Peyer's patch (tissue), 4 donors: ENCODE measurements at regions not wholly inside any gene's neighbourhood (a gene's known extent, or its start where the extent isn't known, plus 50 kb on each side); places are given as distances from the start of the nearest gene placed in this dataset.
"Not testable (repeated sequence)": the region's sequence is repeated elsewhere in the genome, so short reads cannot be mapped to it uniquely, and the experiment has no call there.

Experiments used
- CTCF ChIP-seq, 6 experiments: fragments of 450-650 bp in 4 of 6; fragments of 200-600 bp in 2 of 6; sonication (generic) in 1 of 6; IDR thresholded peaks; one replicate each; pipeline ENCODE4 v1.5.1; 2017 to 2019; ENCODE audit warnings: antibody characterized with exemption in 6 of 6, mild to moderate bottlenecking in 3 of 6, moderate library complexity in 1 of 6
- POLR2A ChIP-seq, 2 donors: fragments of 450-650 bp; IDR thresholded peaks; one replicate each; pipeline ENCODE4 v1.5.1; 2017; ENCODE audit warnings: antibody characterized with exemption in 2 of 2, mild to moderate bottlenecking in 2 of 2, moderate library complexity in 2 of 2

- not testable (repeated sequence) for TF ChIP-seq CTCF, POLR2A (IDR thresholded peaks at IDR 0.05)
Observed at GRCh38 chr15:20309395-20309794, 232.2 kb downstream of the GOLGA6L6 start.
